Natural killer cell (primary cell): ENCODE measurements at regions not wholly inside any gene's neighbourhood (a gene's known extent, or its start where the extent isn't known, plus 50 kb on each side); places are given as distances from the start of the nearest gene placed in this dataset.

ENCODE experiments used
- ATAC-seq, 3 donors: fragments of 150-1000 bp in 2 of 3; fragments of 200-7000 bp in 1 of 3; cut with Tn5 transposase; 1 replicate in 1 of 3; 2 replicates in 2 of 3; pipeline ENCODE4 v1.10.0; 2021; ENCODE audit warnings: mild to moderate bottlenecking in 2 of 3, moderate library complexity in 2 of 3
- DNase-seq, 2 donors: peaks; one replicate each; pipeline versions ENCODE4 v3.0.0 to v3.0.0-alpha.2; 2013 to 2021; ENCODE audit warnings: mixed read lengths in 1 of 2
- H3K27ac ChIP-seq: one replicate; pipeline ENCODE4 v1.5.1; 2013; ENCODE audit warnings: mild to moderate bottlenecking, low read length
- H3K27me3 ChIP-seq: one replicate; pipeline ENCODE4 v1.6.1; 2013; ENCODE audit warnings: low read length; ENCODE audit not compliant: control insufficient read depth, insufficient read depth
- H3K36me3 ChIP-seq: one replicate; pipeline ENCODE4 v1.6.1; 2013; ENCODE audit warnings: low read length; ENCODE audit not compliant: control insufficient read depth, insufficient read depth
- H3K4me1 ChIP-seq: one replicate; pipeline ENCODE4 v1.6.1; 2013; ENCODE audit warnings: low read length; ENCODE audit not compliant: control insufficient read depth, insufficient read depth
- H3K4me3 ChIP-seq: one replicate; pipeline ENCODE4 v1.5.1; 2013; ENCODE audit warnings: low read length
- H3K9me3 ChIP-seq: one replicate; pipeline ENCODE4 v1.6.1; 2013; ENCODE audit warnings: low read length; ENCODE audit not compliant: control insufficient read depth, insufficient read depth
- H3K27ac Mint-ChIP-seq, 2 donors: one replicate each; pipeline ENCODE4 v1.8.0; 2022; ENCODE audit warnings: mild to moderate bottlenecking in 2 of 2, mixed read lengths in 2 of 2, moderate library complexity in 1 of 2
- H3K27me3 Mint-ChIP-seq, 2 donors: one replicate each; pipeline ENCODE4 v1.8.0; 2022; ENCODE audit warnings: low read depth in 2 of 2, mixed read lengths in 2 of 2
- H3K36me3 Mint-ChIP-seq: one replicate; pipeline ENCODE4 v1.8.0; 2022; ENCODE audit warnings: mixed read lengths
- H3K4me1 Mint-ChIP-seq, 2 donors: one replicate each; pipeline ENCODE4 v1.8.0; 2022; ENCODE audit warnings: mixed read lengths in 2 of 2
- H3K4me3 Mint-ChIP-seq: one replicate; pipeline ENCODE4 v1.8.0; 2022; ENCODE audit warnings: mild to moderate bottlenecking, moderate library complexity, mixed read lengths
- H3K9me3 Mint-ChIP-seq, 2 donors: one replicate each; pipeline ENCODE4 v1.8.0; 2022; ENCODE audit warnings: mixed read lengths in 2 of 2
- CTCF ChIP-seq: fragments of 200-600 bp; IDR thresholded peaks from one replicate; pipeline ENCODE4 v1.8.0; 2022; ENCODE audit warnings: antibody characterized with exemption
- WGBS: methylation state at CpG from one replicate; pipeline ENCODE4 v1.1.7; 2013; ENCODE audit warnings: missing lambda C conversion rate; ENCODE audit not compliant: insufficient coverage; 5-methylcytosine and 5-hydroxymethylcytosine counted together
- intact Hi-C: fragments of 100-400 bp; cut with micrococcal nuclease; formaldehyde crosslinking; loops from one replicate; pipeline ENCODE4 v1.14.2; 2022

DNA sequence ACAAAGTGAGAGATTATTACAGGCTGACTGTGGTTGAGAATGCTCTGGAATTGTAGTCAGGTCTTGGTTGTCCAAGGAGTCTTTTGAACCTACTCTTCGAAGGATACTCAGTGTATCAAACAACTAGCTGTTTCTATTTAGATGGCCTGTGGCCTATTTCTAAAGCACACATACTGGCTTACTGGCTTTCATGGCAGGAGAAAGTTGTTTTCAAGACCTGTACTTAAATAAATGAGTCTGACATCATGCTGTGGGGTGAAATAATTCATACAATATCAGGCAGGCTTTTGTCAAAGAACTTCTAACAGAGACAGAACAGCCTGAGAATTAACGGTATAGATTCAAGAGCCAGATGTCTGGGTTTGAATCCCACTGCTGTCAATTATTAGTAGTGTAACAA is 316.7 kb upstream of the SEMA6D start:
- Histone ChIP-seq H3K27ac (no peak overlapping the region), H3K36me3 (no peaks in the 10 kb centered on the region), H3K4me1 (no peaks in the 10 kb centered on the region), H3K4me3 (no peak overlapping the region), H3K27me3 (no peaks in the 10 kb centered on the region), H3K9me3 (no peaks in the 10 kb centered on the region)
- DNase-seq (no peak), ATAC-seq (no peak)
- Mint-ChIP-seq H3K4me3 (no peak overlapping the region), H3K27me3 (peaks cover 5 to 14% of the 10 kb centered on the region in 2 donors), H3K9me3 (peaks cover 0 to 2% of the 10 kb centered on the region in 2 donors), H3K36me3 (no peaks in the 10 kb centered on the region), H3K4me1 (no peaks in the 10 kb centered on the region), H3K27ac (no peak overlapping the region)
- intact Hi-C loops, result no loop called here
- TF ChIP-seq CTCF, result no peak
- WGBS, result 71% methylated on average over 1 of the region's 2 CpGs

GRCh38 chr15:47401427-47401826 is 315.9 kb upstream of the SEMA6D start:
- peaks cover 5 to 14% of the 10 kb centered on the region in 2 donors for H3K27me3 Mint-ChIP-seq

DNA sequence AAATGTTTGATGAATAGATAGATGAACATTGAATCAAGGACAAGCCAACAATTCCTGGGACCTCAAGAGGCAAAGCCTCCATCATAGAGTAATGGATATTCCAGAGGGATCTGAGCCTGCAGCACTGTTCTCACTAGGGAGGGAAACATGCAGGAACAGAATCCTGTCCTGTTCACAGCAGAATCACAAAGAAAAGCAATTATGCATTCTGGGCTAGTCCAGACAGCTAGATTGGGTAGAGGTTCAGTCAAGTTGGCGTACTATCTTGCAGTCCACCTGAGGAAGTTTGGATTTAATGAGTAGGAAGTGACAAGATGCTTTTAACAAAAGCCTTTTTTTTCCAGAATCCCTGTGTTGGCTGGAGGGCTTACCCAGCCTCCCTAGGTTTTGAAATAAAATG is 314.5 kb upstream of the SEMA6D start:
- no peaks in the 10 kb centered on the region for H3K9me3 Mint-ChIP-seq
- WGBS, result 87% methylated on average over 1 of the region's 1 CpG
- ATAC-seq (no peak), DNase-seq (no peak)
- no peaks in the 10 kb centered on the region for H3K9me3 ChIP-seq
- H3K4me3 Mint-ChIP-seq, result no peak overlapping the region
- no peak for TF ChIP-seq CTCF
- H3K27me3 Mint-ChIP-seq, result peaks cover 5 to 14% of the 10 kb centered on the region in 2 donors
- no peaks in the 10 kb centered on the region for H3K36me3 Mint-ChIP-seq
- H3K27me3 ChIP-seq, result no peaks in the 10 kb centered on the region
- H3K4me3 ChIP-seq, result no peak overlapping the region
- no peak overlapping the region for H3K27ac ChIP-seq
- no peak overlapping the region for H3K27ac Mint-ChIP-seq
- no peaks in the 10 kb centered on the region for H3K4me1 ChIP-seq
- H3K36me3 ChIP-seq, result no peaks in the 10 kb centered on the region
- intact Hi-C loops, result no loop called here
- H3K4me1 Mint-ChIP-seq, result no peaks in the 10 kb centered on the region

More at GRCh38 chr15:47401427-47401826, 315.9 kb upstream of the SEMA6D start:
- no peak for DNase-seq
- H3K4me1 Mint-ChIP-seq, result no peaks in the 10 kb centered on the region
- no peak overlapping the region for H3K27ac ChIP-seq
- no peak for TF ChIP-seq CTCF
- H3K4me3 Mint-ChIP-seq, result no peak overlapping the region
- no peak for ATAC-seq
- H3K27ac Mint-ChIP-seq, result no peak overlapping the region
- H3K36me3 Mint-ChIP-seq, result no peaks in the 10 kb centered on the region
- no peaks in the 10 kb centered on the region for H3K36me3 ChIP-seq
- H3K4me1 ChIP-seq, result no peaks in the 10 kb centered on the region
- H3K4me3 ChIP-seq, result no peak overlapping the region
- 87% methylated on average over 3 of the region's 3 CpGs for WGBS
- H3K27me3 ChIP-seq, result no peaks in the 10 kb centered on the region
- H3K9me3 Mint-ChIP-seq, result no peaks in the 10 kb centered on the region
- H3K9me3 ChIP-seq, result no peaks in the 10 kb centered on the region
- intact Hi-C loops, result no loop called here

GRCh38 chr15:47404877-47405276 is 312.4 kb upstream of the SEMA6D start:
- H3K4me3 Mint-ChIP-seq, result no peak overlapping the region
- no peaks in the 10 kb centered on the region for H3K36me3 Mint-ChIP-seq
- H3K27ac Mint-ChIP-seq, result no peak overlapping the region
- Histone ChIP-seq H3K9me3 (no peaks in the 10 kb centered on the region), H3K36me3 (no peaks in the 10 kb centered on the region), H3K4me1 (no peaks in the 10 kb centered on the region), H3K27me3 (no peaks in the 10 kb centered on the region), H3K4me3 (no peak overlapping the region), H3K27ac (no peak overlapping the region)
- ATAC-seq (no peak), DNase-seq (no peak)
- 94% methylated on average over 3 of the region's 3 CpGs for WGBS
- TF ChIP-seq CTCF, result no peak
- peaks cover 5 to 14% of the 10 kb centered on the region in 2 donors for H3K27me3 Mint-ChIP-seq
- intact Hi-C loops, result no loop called here
- no peaks in the 10 kb centered on the region for H3K9me3 Mint-ChIP-seq
- no peaks in the 10 kb centered on the region for H3K4me1 Mint-ChIP-seq
